CD14-positive monocyte (primary cell): ENCODE measurements at regions not wholly inside any gene's neighbourhood (a gene's known extent, or its start where the extent isn't known, plus 50 kb on each side); places are given as distances from the start of the nearest gene placed in this dataset.

ENCODE experiments used
- DNase-seq, 3 donors: peaks; one replicate each; pipeline ENCODE4 v3.0.0-alpha.2; 2011 to 2022
- H2AFZ ChIP-seq: 2 replicates; pipeline ENCODE4 v1.6.0; 2012; ENCODE audit warnings: mild to moderate bottlenecking, low read depth, low read length, inconsistent platforms; ENCODE audit not compliant: insufficient read depth, poor library complexity, severe bottlenecking
- H3K27ac ChIP-seq, 2 donors: 1 replicate in 1 of 2; 2 replicates in 1 of 2; pipeline ENCODE4 v1.5.1; 2012 to 2013; ENCODE audit warnings: low read length in 2 of 2, control low read depth in 1 of 2, inconsistent platforms in 1 of 2, low read depth in 1 of 2, mild to moderate bottlenecking in 1 of 2
- H3K27me3 ChIP-seq, 2 donors: one replicate each; pipeline versions ENCODE4 v1.6.0 to v1.6.1; 2011 to 2013; ENCODE audit warnings: low read length in 2 of 2; ENCODE audit not compliant: control insufficient read depth in 2 of 2, insufficient read depth in 2 of 2
- H3K36me3 ChIP-seq, 2 donors: replicated peaks in 1 of 2; 1 replicate in 1 of 2; 2 replicates in 1 of 2; pipeline versions ENCODE4 v1.5.1 to v1.6.1; 2012 to 2013; ENCODE audit warnings: low read length in 2 of 2, control low read depth in 1 of 2, inconsistent platforms in 1 of 2, mild to moderate bottlenecking in 1 of 2; ENCODE audit not compliant: insufficient read depth in 2 of 2, control insufficient read depth in 1 of 2
- H3K4me1 ChIP-seq, 2 donors: 1 replicate in 1 of 2; 2 replicates in 1 of 2; pipeline versions ENCODE4 v1.5.1 to v1.6.1; 2012 to 2013; ENCODE audit warnings: low read length in 2 of 2, control low read depth in 1 of 2, inconsistent platforms in 1 of 2, mild to moderate bottlenecking in 1 of 2, moderate library complexity in 1 of 2; ENCODE audit not compliant: insufficient read depth in 2 of 2, control insufficient read depth in 1 of 2
- H3K4me2 ChIP-seq: replicated peaks from 2 replicates; pipeline ENCODE3; 2012; ENCODE audit warnings: low read length, moderate library complexity, mild to moderate bottlenecking; ENCODE audit not compliant: poor library complexity, severe bottlenecking; ENCODE audit errors: extremely low read depth
- H3K4me3 ChIP-seq, 3 experiments: fragments of 200-600 bp in 1 of 3; sonication (generic) in 1 of 3; replicated peaks in 1 of 3; 1 replicate in 2 of 3; 2 replicates in 1 of 3; pipeline ENCODE4 v1.5.1; 2011 to 2013; ENCODE audit warnings: low read length in 3 of 3, mild to moderate bottlenecking in 3 of 3, control low read depth in 2 of 3, low read depth in 2 of 3, inconsistent platforms in 1 of 3, moderate library complexity in 1 of 3
- H3K79me2 ChIP-seq: 2 replicates; pipeline ENCODE4 v1.6.0; 2012; ENCODE audit warnings: mild to moderate bottlenecking, control low read depth, inconsistent platforms, low read length, moderate library complexity; ENCODE audit not compliant: insufficient read depth
- H3K9ac ChIP-seq: 2 replicates; pipeline ENCODE4 v1.6.0; 2017; ENCODE audit warnings: low read length, mild to moderate bottlenecking; ENCODE audit not compliant: insufficient read depth, poor library complexity, severe bottlenecking
- H3K9me3 ChIP-seq, 2 donors: replicated peaks in 1 of 2; 1 replicate in 1 of 2; 2 replicates in 1 of 2; pipeline versions ENCODE4 v1.5.1 to v1.6.1; 2012 to 2013; ENCODE audit warnings: low read length in 2 of 2, control low read depth in 1 of 2; ENCODE audit not compliant: control insufficient read depth in 1 of 2, insufficient read depth in 1 of 2
- H4K20me1 ChIP-seq: 2 replicates; pipeline ENCODE4 v1.6.0; 2012; ENCODE audit warnings: mild to moderate bottlenecking, low read length, control low read depth, moderate library complexity; ENCODE audit not compliant: insufficient read depth
- H3K27ac Mint-ChIP-seq, 7 donors: one replicate each; pipeline ENCODE4 v1.8.0; 2020; ENCODE audit warnings: mild to moderate bottlenecking in 7 of 7, mixed read lengths in 7 of 7, moderate library complexity in 6 of 7, inconsistent platforms in 2 of 7
- H3K27me3 Mint-ChIP-seq, 3 donors: one replicate each; pipeline ENCODE4 v1.8.0; 2021 to 2022; ENCODE audit warnings: low read depth in 3 of 3, mild to moderate bottlenecking in 3 of 3, mixed read lengths in 3 of 3, moderate library complexity in 3 of 3, inconsistent platforms in 1 of 3
- H3K36me3 Mint-ChIP-seq, 2 donors: one replicate each; pipeline ENCODE4 v1.8.0; 2020; ENCODE audit warnings: mixed read lengths in 2 of 2, inconsistent platforms in 1 of 2, mild to moderate bottlenecking in 1 of 2
- H3K4me1 Mint-ChIP-seq: one replicate; pipeline ENCODE4 v1.8.0; 2020; ENCODE audit warnings: mild to moderate bottlenecking, mixed read lengths
- H3K4me3 Mint-ChIP-seq, 2 donors: one replicate each; pipeline ENCODE4 v1.8.0; 2020; ENCODE audit warnings: mild to moderate bottlenecking in 2 of 2, mixed read lengths in 2 of 2, moderate library complexity in 1 of 2
- H3K9me3 Mint-ChIP-seq, 7 donors: one replicate each; pipeline ENCODE4 v1.8.0; 2020 to 2022; ENCODE audit warnings: mixed read lengths in 7 of 7, mild to moderate bottlenecking in 6 of 7, moderate library complexity in 6 of 7, inconsistent platforms in 2 of 7
- CTCF ChIP-seq: fragments of 200-600 bp; IDR thresholded peaks from one replicate; pipeline ENCODE4 v1.8.0; 2022; ENCODE audit warnings: antibody characterized with exemption, mild to moderate bottlenecking
- WGBS: methylation state at CpG from one replicate; pipeline ENCODE4 v1.1.5; 2013; ENCODE audit warnings: missing lambda C conversion rate; ENCODE audit not compliant: insufficient coverage; 5-methylcytosine and 5-hydroxymethylcytosine counted together
- intact Hi-C, 2 donors: fragments of 100-400 bp; cut with micrococcal nuclease; formaldehyde crosslinking; loops; one replicate each; pipeline versions ENCODE4 v1.15.0 to v1.15.1; 2023

- Mint-ChIP-seq H3K36me3 (no peaks in the 10 kb centered on the region), H3K4me3 (no peak overlapping the region), H3K27ac (no peak overlapping the region), H3K9me3 (peaks cover 0 to 15% (median 8%) of the 10 kb centered on the region in 7 donors), H3K4me1 (no peaks in the 10 kb centered on the region), H3K27me3 (peaks cover 0 to 3% (median 0%) of the 10 kb centered on the region in 3 donors)
- Histone ChIP-seq H3K27me3 (no peaks in the 10 kb centered on the region), H4K20me1 (no peaks in the 10 kb centered on the region), H3K4me2 (no peak overlapping the region), H3K27ac (no peak overlapping the region), H3K4me3 (no peak overlapping the region), H3K9ac (no peak overlapping the region), H3K79me2 (no peaks in the 10 kb centered on the region), H2AFZ (no peak overlapping the region), H3K4me1 (no peaks in the 10 kb centered on the region), H3K9me3 (peaks cover 7 to 15% of the 10 kb centered on the region in 2 donors), H3K36me3 (no peaks in the 10 kb centered on the region)
- WGBS, result no CpG with 5 or more reads among the region's 3 CpGs
- intact Hi-C loops, result no loop called here
- TF ChIP-seq CTCF, result no peak
- DNase-seq, result no peak
Observed at GRCh38 chr4:159698336-159698735, 595.5 kb downstream of the RAPGEF2 start.

- no peak overlapping the region for H3K27ac Mint-ChIP-seq
Observed at GRCh38 chr4:159702200-159702599, 599.3 kb downstream of the RAPGEF2 start.

More at GRCh38 chr4:159702200-159702599, 599.3 kb downstream of the RAPGEF2 start:
- H2AFZ ChIP-seq, result no peak overlapping the region
- H3K36me3 ChIP-seq, result no peaks in the 10 kb centered on the region
- Mint-ChIP-seq H3K4me3 (no peak overlapping the region), H3K9me3 (peaks cover 0 to 12% (median 6%) of the 10 kb centered on the region in 7 donors), H3K36me3 (no peaks in the 10 kb centered on the region), H3K27me3 (peaks cover 0 to 3% (median 0%) of the 10 kb centered on the region in 3 donors), H3K4me1 (no peaks in the 10 kb centered on the region)
- no peaks in the 10 kb centered on the region for H3K27me3 ChIP-seq
- intact Hi-C loops, result no loop called here
- H3K27ac ChIP-seq, result no peak overlapping the region
- WGBS, result 79% methylated on average over 2 of the region's 2 CpGs
- no peaks in the 10 kb centered on the region for H4K20me1 ChIP-seq
- no peak overlapping the region for H3K4me2 ChIP-seq
- H3K9ac ChIP-seq, result no peak overlapping the region
- no peaks in the 10 kb centered on the region for H3K79me2 ChIP-seq
- TF ChIP-seq CTCF, result no peak
- no peaks in the 10 kb centered on the region for H3K4me1 ChIP-seq
- H3K9me3 ChIP-seq, result peaks cover 4 to 15% of the 10 kb centered on the region in 2 donors
- DNase-seq, result no peak
- no peak overlapping the region for H3K4me3 ChIP-seq
